ENCODE measurements at regions not wholly inside any gene's neighbourhood (a gene's known extent, or its start where the extent isn't known, plus 50 kb on each side); places are given as distances from the start of the nearest gene placed in this dataset.

DNA sequence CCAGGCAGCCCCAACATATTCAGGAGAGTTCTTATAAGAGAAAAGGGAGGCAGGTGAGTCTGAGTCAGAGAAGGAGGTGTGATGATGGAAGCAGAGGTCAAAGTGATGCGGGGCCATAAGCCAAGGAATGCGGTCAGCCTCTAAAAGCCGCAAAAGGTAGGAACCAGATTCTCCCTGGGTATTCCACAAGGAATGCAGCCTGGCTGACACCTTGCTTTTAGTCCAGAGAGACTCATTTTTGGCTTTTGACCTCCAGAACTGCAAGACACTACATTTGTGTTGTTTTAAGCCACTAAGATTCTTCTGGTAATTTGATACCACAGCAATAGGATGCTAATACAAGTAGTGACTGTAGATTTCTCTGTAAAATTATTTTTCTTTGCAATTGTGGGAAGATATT, 151.5 kb upstream of the EEPD1 start:
- TF ChIP-seq GATA2 (IDR thresholded peaks at IDR 0.05; ENCODE audit: insufficient read depth, insufficient read length, low read depth, low read length) (no peak), JUN (IDR thresholded peaks at IDR 0.05; ENCODE audit: borderline replicate concordance, insufficient read depth, insufficient read length, low read depth) (no peak), POLR2AphosphoS5 (IDR thresholded peaks at IDR 0.05; ENCODE audit: insufficient read depth, low read depth, low read length) (no peak)
- FAIRE-seq (no peak), DNase-seq (ENCODE audit: low read depth, low spot score) (no peak)
- Histone ChIP-seq H3K4me2 (ENCODE audit: insufficient read depth, low read length) (no peak overlapping the region), H4K20me1 (replicated peaks; ENCODE audit: control insufficient read depth, extremely low read depth, insufficient read depth, low read length) (no peaks in the 10 kb centered on the region), H2AFZ (ENCODE audit: low read depth, low read length) (no peak overlapping the region), H3K4me1 (ENCODE audit: control insufficient read depth, extremely low read depth, insufficient read depth, low read length) (no peaks in the 10 kb centered on the region), H3K36me3 (ENCODE audit: control insufficient read depth in 2 of 2, extremely low read depth in 1 of 2, insufficient read depth in 2 of 2, low read length in 2 of 2) (no peaks in the 10 kb centered on the region), H3K4me3 (replicated peaks in 1 of 3; ENCODE audit: insufficient read depth in 1 of 3, low read depth in 1 of 3, low read length in 3 of 3) (no peak overlapping the region), H3K9me3 (replicated peaks; ENCODE audit: control insufficient read depth, insufficient read depth, low read length) (no peaks in the 10 kb centered on the region), H3K27me3 (ENCODE audit: control insufficient read depth in 2 of 2, insufficient read depth in 2 of 2, low read length in 2 of 2) (peaks cover 0 to 3% of the 10 kb centered on the region in 2 experiments), H3K9ac (replicated peaks; ENCODE audit: extremely low read depth, insufficient read depth, low read length) (no peak overlapping the region), H3K27ac (ENCODE audit: insufficient read depth, low read depth, low read length) (no peak overlapping the region), H3K9me1 (replicated peaks; ENCODE audit: control insufficient read depth, extremely low read depth, insufficient read depth, low read length) (no peaks in the 10 kb centered on the region), H3K79me2 (ENCODE audit: control insufficient read depth, insufficient read depth, low read length) (no peaks in the 10 kb centered on the region)
- dilution Hi-C loops (cut with MboI; ENCODE audit: extremely low pct_ligation_motif_present, low sequenced_read_pairs) = no loop called here
- BruUV-seq (replicated peaks) = no TSS peak
- intact Hi-C loops (cut with micrococcal nuclease) = no loop called here
- ChIA-PET CTCF (no interaction called here), POLR2A (no interaction called here)

DNA sequence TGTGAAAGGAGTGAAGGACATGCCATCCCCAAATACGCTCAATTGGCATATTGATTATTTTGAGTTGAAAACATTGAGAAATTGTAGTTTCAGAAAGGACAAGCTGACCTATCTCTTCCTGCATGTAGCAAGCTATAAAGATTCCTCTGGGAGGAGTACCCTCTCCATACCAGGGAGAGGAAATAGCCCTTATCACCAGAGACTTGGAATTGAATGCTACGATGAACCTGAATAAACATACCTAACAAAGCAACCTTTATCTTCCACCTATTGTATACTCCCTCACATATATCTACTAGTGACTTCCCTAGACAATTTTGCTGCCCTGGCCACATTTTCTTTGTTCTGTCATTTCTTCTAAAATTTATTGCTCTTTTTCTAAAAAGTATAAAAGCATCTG, 150.2 kb upstream of the EEPD1 start:
- BruUV-seq (replicated peaks) = no TSS peak
- no peak for FAIRE-seq
- H3K9ac ChIP-seq (replicated peaks; ENCODE audit: extremely low read depth, insufficient read depth, low read length) = no peak overlapping the region
- H3K79me2 ChIP-seq (ENCODE audit: control insufficient read depth, insufficient read depth, low read length) = no peaks in the 10 kb centered on the region
- H3K9me1 ChIP-seq (replicated peaks; ENCODE audit: control insufficient read depth, extremely low read depth, insufficient read depth, low read length) = no peaks in the 10 kb centered on the region
- no peak overlapping the region for H2AFZ ChIP-seq (ENCODE audit: low read depth, low read length)
- DNase-seq (ENCODE audit: low read depth, low spot score) = no peak
- H3K4me2 ChIP-seq (ENCODE audit: insufficient read depth, low read length) = no peak overlapping the region
- dilution Hi-C loops (cut with MboI; ENCODE audit: extremely low pct_ligation_motif_present, low sequenced_read_pairs) = no loop called here
- no peaks in the 10 kb centered on the region for H3K36me3 ChIP-seq (ENCODE audit: control insufficient read depth in 2 of 2, extremely low read depth in 1 of 2, insufficient read depth in 2 of 2, low read length in 2 of 2)
- H3K9me3 ChIP-seq (replicated peaks; ENCODE audit: control insufficient read depth, insufficient read depth, low read length) = no peaks in the 10 kb centered on the region
- TF ChIP-seq POLR2A (IDR thresholded peaks at IDR 0.05; ENCODE audit: low read depth, low read length) = no peak
- no peak for TF ChIP-seq JUN (IDR thresholded peaks at IDR 0.05; ENCODE audit: borderline replicate concordance, insufficient read depth, insufficient read length, low read depth)
- TF ChIP-seq, protein P1, sequence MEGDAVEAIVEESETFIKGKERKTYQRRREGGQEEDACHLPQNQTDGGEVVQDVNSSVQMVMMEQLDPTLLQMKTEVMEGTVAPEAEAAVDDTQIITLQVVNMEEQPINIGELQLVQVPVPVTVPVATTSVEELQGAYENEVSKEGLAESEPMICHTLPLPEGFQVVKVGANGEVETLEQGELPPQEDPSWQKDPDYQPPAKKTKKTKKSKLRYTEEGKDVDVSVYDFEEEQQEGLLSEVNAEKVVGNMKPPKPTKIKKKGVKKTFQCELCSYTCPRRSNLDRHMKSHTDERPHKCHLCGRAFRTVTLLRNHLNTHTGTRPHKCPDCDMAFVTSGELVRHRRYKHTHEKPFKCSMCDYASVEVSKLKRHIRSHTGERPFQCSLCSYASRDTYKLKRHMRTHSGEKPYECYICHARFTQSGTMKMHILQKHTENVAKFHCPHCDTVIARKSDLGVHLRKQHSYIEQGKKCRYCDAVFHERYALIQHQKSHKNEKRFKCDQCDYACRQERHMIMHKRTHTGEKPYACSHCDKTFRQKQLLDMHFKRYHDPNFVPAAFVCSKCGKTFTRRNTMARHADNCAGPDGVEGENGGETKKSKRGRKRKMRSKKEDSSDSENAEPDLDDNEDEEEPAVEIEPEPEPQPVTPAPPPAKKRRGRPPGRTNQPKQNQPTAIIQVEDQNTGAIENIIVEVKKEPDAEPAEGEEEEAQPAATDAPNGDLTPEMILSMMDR (IDR thresholded peaks at IDR 0.05; ENCODE audit: extremely low read depth in 1 of 2, insufficient read depth in 1 of 2, low read depth in 1 of 2, low read length in 2 of 2) = no peak
- no peak for TF ChIP-seq POLR2AphosphoS5 (IDR thresholded peaks at IDR 0.05; ENCODE audit: insufficient read depth, low read depth, low read length)
- no peak for TF ChIP-seq MYC (IDR thresholded peaks at IDR 0.05; ENCODE audit: low read depth, low read length)
- no peak for TF ChIP-seq FOS (IDR thresholded peaks at IDR 0.05; ENCODE audit: borderline replicate concordance, insufficient read depth, low read length)
- TF ChIP-seq, protein P2, sequence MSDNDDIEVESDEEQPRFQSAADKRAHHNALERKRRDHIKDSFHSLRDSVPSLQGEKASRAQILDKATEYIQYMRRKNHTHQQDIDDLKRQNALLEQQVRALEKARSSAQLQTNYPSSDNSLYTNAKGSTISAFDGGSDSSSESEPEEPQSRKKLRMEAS (IDR thresholded peaks at IDR 0.05; ENCODE audit: insufficient read depth, insufficient read length) = no peak
- no peak for TF ChIP-seq GATA2 (IDR thresholded peaks at IDR 0.05; ENCODE audit: insufficient read depth, insufficient read length, low read depth, low read length)
- TF ChIP-seq EZH2 (IDR thresholded peaks at IDR 0.05; ENCODE audit: borderline replicate concordance, low read depth, low read length, severe bottlenecking) = no peak
- H3K27me3 ChIP-seq (ENCODE audit: control insufficient read depth in 2 of 2, insufficient read depth in 2 of 2, low read length in 2 of 2) = peaks cover 0 to 3% of the 10 kb centered on the region in 2 experiments
- H4K20me1 ChIP-seq (replicated peaks; ENCODE audit: control insufficient read depth, extremely low read depth, insufficient read depth, low read length) = no peaks in the 10 kb centered on the region
- H3K27ac ChIP-seq (ENCODE audit: insufficient read depth, low read depth, low read length) = no peak overlapping the region
- ChIA-PET POLR2A (no interaction called here), CTCF (interaction anchor here (1.6 kb wide), 1 partner anchor 18 kb away, joined by 3 read pairs; no protein-coding TSS in a partner anchor)
- H3K4me1 ChIP-seq (ENCODE audit: control insufficient read depth, extremely low read depth, insufficient read depth, low read length) = no peaks in the 10 kb centered on the region
- intact Hi-C loops (cut with micrococcal nuclease) = no loop called here
- no peak overlapping the region for H3K4me3 ChIP-seq (replicated peaks in 1 of 3; ENCODE audit: insufficient read depth in 1 of 3, low read depth in 1 of 3, low read length in 3 of 3)

Measured in endothelial cell of umbilical vein (primary cell).